Astrocyte of the cerebellum (primary cell): ENCODE measurements at regions not wholly inside any gene's neighbourhood (a gene's known extent, or its start where the extent isn't known, plus 50 kb on each side); places are given as distances from the start of the nearest gene placed in this dataset.

ENCODE experiments used
- DNase-seq: peaks from one replicate; pipeline ENCODE4 v3.0.0-alpha.2; 2011; ENCODE audit warnings: low read depth
- H3K4me3 ChIP-seq: 2 replicates; pipeline ENCODE4 v1.5.1; 2011; ENCODE audit warnings: mild to moderate bottlenecking, low read depth, low read length, moderate library complexity
- CTCF ChIP-seq: IDR thresholded peaks from 2 replicates; pipeline ENCODE4 v1.5.1; 2012; ENCODE audit warnings: low read length, low read depth, moderate library complexity, mild to moderate bottlenecking; ENCODE audit errors: missing control alignments
- in situ Hi-C: cut with HindIII; loops from 2 replicates; pipeline ENCODE4 v1.10.0; 2017; ENCODE audit warnings: low sequenced_read_pairs

- TF ChIP-seq CTCF: no peak
Measured at GRCh38 chr3:150260398-150260710, 147.7 kb upstream of the TSC22D2 start.

GRCh38 chr3:150259526-150260397, 148.3 kb upstream of the TSC22D2 start:
- no peak overlapping the region for H3K4me3 ChIP-seq
- in situ Hi-C loops: no loop called here
- DNase-seq: no peak
- TF ChIP-seq CTCF: no peak

More at GRCh38 chr3:150260398-150260710, 147.7 kb upstream of the TSC22D2 start:
- no peak for DNase-seq
- no peak overlapping the region for H3K4me3 ChIP-seq
- in situ Hi-C loops: no loop called here

- in situ Hi-C loops: no loop called here
- no peak for DNase-seq
- no peak overlapping the region for H3K4me3 ChIP-seq
Measured at GRCh38 chr3:150256782-150257181, 151.3 kb upstream of the TSC22D2 start.

GRCh38 chr3:150256318-150256717, 151.8 kb upstream of the TSC22D2 start:
- no peak overlapping the region for H3K4me3 ChIP-seq
- DNase-seq: no peak
- no peak for TF ChIP-seq CTCF
- in situ Hi-C loops: no loop called here

More at GRCh38 chr3:150256782-150257181, 151.3 kb upstream of the TSC22D2 start:
- no peak for TF ChIP-seq CTCF

GRCh38 chr3:150255826-150256225, 152.3 kb upstream of the TSC22D2 start:
- DNase-seq: no peak
- no peak for TF ChIP-seq CTCF
- in situ Hi-C loops: no loop called here
- no peak overlapping the region for H3K4me3 ChIP-seq

GRCh38 chr3:150255413-150255812, 152.7 kb upstream of the TSC22D2 start:
- in situ Hi-C loops: no loop called here
- DNase-seq: no peak
- no peak for TF ChIP-seq CTCF
- H3K4me3 ChIP-seq: no peak overlapping the region
